Thyroid gland (tissue), 4 donors: ENCODE measurements at regions not wholly inside any gene's neighbourhood (a gene's known extent, or its start where the extent isn't known, plus 50 kb on each side); places are given as distances from the start of the nearest gene placed in this dataset.

ENCODE experiments used
- DNase-seq, 2 donors: peaks; one replicate each; pipeline ENCODE4 v3.0.0-alpha.2; 2019
- H3K27ac ChIP-seq, 3 donors: fragments of 200-600 bp; sonication (generic); 1 replicate in 2 of 3; 2 replicates in 1 of 3; pipeline ENCODE4 v1.5.1; 2016 to 2019; ENCODE audit warnings: mild to moderate bottlenecking in 1 of 3, moderate library complexity in 1 of 3
- H3K27me3 ChIP-seq: fragments of 200-600 bp; sonication (generic); one replicate; pipeline ENCODE4 v1.5.1; 2019
- H3K36me3 ChIP-seq, 2 donors: fragments of 200-600 bp; sonication (generic); one replicate each; pipeline ENCODE4 v1.5.1; 2016 to 2019
- H3K4me1 ChIP-seq, 2 donors: fragments of 200-600 bp; sonication (generic); one replicate each; pipeline ENCODE4 v1.5.1; 2017 to 2019
- H3K4me3 ChIP-seq, 3 donors: fragments of 200-600 bp; sonication (generic); replicated peaks in 1 of 3; 1 replicate in 2 of 3; 2 replicates in 1 of 3; pipeline ENCODE4 v1.5.1; 2016; ENCODE audit warnings: mild to moderate bottlenecking in 1 of 3
- H3K9me3 ChIP-seq: fragments of 200-600 bp; sonication (generic); one replicate; pipeline ENCODE4 v1.5.1; 2017
- POLR2A ChIP-seq, 2 donors: fragments of 450-650 bp; IDR thresholded peaks; one replicate each; pipeline ENCODE4 v1.6.1; 2017; ENCODE audit warnings: antibody characterized with exemption in 2 of 2, mild to moderate bottlenecking in 2 of 2, moderate library complexity in 1 of 2
- WGBS, 2 donors: methylation state at CpG; one replicate each; pipeline ENCODE4 v1.1.5; 2017; 5-methylcytosine and 5-hydroxymethylcytosine counted together
- intact Hi-C: fragments of 100-400 bp; cut with DNase I; formaldehyde crosslinking; loops from one replicate; pipeline ENCODE4 v1.15.1; 2023
- TF ChIP-seq, protein P1 (sequence below), 6 experiments: fragments of 200-600 bp in 3 of 6; fragments of 450-650 bp in 3 of 6; sonication (generic) in 3 of 6; IDR thresholded peaks; one replicate each; pipeline ENCODE4 v1.5.1; 2016 to 2019; ENCODE audit warnings: antibody characterized with exemption in 6 of 6, mild to moderate bottlenecking in 2 of 6, inconsistent platforms in 1 of 6, moderate library complexity in 1 of 6

DNA sequence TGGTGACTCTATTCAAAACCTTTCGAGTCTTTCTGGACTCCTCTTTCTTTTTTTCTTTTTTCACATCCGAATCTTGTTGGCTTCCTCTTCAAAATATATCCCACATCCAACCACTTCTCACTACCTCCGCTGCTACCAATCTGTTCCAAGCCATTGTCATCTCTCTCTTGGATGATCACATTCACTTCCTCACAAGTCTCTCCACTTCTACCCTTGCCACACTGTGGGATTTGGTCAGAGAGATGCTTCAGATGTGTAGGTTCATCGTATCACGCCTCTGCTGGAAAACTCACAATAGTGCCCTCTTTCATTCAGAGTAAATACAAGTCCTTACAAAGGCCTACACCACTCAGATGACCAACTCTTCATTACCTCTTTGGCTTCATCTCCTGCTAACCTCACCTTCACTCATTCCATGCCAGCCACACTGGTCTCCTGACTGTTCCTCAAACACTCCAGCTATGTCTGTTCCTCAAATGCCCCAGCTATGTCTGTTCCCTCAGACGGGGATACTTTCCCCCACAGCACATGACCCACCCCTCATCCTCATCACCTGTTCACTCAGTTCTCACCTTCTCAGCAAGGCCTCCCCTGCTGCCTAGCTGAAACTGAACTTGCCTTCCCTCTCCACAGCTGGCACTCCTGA lies 67.2 kb upstream of the PELI1 start:
- 89 to 90% methylated on average over 6 of the region's 6 CpGs for WGBS, 2 donors
- Histone ChIP-seq H3K4me1 (peaks cover 0 to 24% of the 10 kb centered on the region in 2 donors), H3K36me3 (no peaks in the 10 kb centered on the region), H3K27me3 (no peaks in the 10 kb centered on the region), H3K4me3 (no peak overlapping the region), H3K27ac (no peak overlapping the region), H3K9me3 (no peaks in the 10 kb centered on the region)
- no peak for TF ChIP-seq POLR2A (IDR thresholded peaks at IDR 0.05)
- TF ChIP-seq, protein P1, sequence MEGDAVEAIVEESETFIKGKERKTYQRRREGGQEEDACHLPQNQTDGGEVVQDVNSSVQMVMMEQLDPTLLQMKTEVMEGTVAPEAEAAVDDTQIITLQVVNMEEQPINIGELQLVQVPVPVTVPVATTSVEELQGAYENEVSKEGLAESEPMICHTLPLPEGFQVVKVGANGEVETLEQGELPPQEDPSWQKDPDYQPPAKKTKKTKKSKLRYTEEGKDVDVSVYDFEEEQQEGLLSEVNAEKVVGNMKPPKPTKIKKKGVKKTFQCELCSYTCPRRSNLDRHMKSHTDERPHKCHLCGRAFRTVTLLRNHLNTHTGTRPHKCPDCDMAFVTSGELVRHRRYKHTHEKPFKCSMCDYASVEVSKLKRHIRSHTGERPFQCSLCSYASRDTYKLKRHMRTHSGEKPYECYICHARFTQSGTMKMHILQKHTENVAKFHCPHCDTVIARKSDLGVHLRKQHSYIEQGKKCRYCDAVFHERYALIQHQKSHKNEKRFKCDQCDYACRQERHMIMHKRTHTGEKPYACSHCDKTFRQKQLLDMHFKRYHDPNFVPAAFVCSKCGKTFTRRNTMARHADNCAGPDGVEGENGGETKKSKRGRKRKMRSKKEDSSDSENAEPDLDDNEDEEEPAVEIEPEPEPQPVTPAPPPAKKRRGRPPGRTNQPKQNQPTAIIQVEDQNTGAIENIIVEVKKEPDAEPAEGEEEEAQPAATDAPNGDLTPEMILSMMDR (IDR thresholded peaks at IDR 0.05), result no peak
- DNase-seq, result no peak
- intact Hi-C loops, result no loop called here

DNA sequence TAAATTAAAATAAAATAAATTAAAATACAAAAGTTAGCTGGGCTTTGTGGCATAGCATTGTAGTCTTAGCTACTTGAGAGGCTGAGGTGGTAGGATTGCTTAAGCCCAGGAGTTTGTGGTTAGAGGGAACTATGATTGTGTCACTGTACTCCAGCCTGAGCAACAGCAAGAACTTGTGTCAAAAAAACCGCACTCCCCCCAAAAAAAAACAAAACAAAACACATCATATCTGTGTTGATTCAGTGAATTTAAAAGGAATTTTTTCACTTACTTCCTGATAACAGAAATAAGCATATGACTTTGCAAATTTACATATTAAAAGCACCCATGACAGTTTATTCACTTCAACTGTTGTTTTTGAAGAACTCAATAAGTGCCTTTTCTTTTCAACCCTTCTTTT lies 68.1 kb upstream of the PELI1 start:
- H3K27ac ChIP-seq, result no peak overlapping the region
- no peak for TF ChIP-seq POLR2A (IDR thresholded peaks at IDR 0.05)
- 59 to 60% methylated on average over 1 of the region's 1 CpG for WGBS, 2 donors
- no peaks in the 10 kb centered on the region for H3K36me3 ChIP-seq
- peaks cover 0 to 24% of the 10 kb centered on the region in 2 donors for H3K4me1 ChIP-seq
- intact Hi-C loops, result no loop called here
- no peaks in the 10 kb centered on the region for H3K9me3 ChIP-seq
- no peak for DNase-seq
- H3K4me3 ChIP-seq, result no peak overlapping the region
- H3K27me3 ChIP-seq, result no peaks in the 10 kb centered on the region

DNA sequence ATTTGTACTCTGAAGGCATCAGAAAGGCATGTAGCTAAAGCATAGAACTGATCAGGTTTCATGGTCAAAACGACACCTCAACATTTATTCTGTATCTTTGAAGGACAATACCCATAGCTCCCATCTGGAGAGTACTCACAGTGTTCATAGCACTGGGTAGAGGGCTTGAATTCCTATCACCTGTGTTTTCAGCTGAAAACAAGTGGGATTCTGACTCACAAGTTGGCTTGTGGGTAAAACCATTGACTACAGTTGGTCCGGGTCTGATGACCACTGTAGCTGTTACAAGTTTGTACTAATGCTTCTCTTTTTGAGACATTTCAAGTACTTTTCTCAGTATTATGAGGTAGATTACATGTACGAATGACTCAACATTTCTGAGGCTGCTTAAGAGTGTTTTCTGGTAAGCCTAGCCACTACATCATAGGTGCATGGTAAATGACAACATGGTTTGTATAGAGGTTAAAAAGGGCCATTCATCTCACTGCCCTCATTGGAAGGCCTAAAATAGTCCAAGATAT lies 68.6 kb upstream of the PELI1 start:
- Histone ChIP-seq H3K27me3 (no peaks in the 10 kb centered on the region), H3K4me1 (peaks cover 0 to 24% of the 10 kb centered on the region in 2 donors), H3K9me3 (no peaks in the 10 kb centered on the region), H3K36me3 (no peaks in the 10 kb centered on the region), H3K4me3 (no peak overlapping the region), H3K27ac (no peak overlapping the region)
- 65% methylated on average over 3 of the region's 3 CpGs for WGBS, 2 donors
- no peak for TF ChIP-seq POLR2A (IDR thresholded peaks at IDR 0.05)
- TF ChIP-seq, protein P1 (IDR thresholded peaks at IDR 0.05), result no peak
- no peak for DNase-seq
- intact Hi-C loops, result no loop called here

DNA sequence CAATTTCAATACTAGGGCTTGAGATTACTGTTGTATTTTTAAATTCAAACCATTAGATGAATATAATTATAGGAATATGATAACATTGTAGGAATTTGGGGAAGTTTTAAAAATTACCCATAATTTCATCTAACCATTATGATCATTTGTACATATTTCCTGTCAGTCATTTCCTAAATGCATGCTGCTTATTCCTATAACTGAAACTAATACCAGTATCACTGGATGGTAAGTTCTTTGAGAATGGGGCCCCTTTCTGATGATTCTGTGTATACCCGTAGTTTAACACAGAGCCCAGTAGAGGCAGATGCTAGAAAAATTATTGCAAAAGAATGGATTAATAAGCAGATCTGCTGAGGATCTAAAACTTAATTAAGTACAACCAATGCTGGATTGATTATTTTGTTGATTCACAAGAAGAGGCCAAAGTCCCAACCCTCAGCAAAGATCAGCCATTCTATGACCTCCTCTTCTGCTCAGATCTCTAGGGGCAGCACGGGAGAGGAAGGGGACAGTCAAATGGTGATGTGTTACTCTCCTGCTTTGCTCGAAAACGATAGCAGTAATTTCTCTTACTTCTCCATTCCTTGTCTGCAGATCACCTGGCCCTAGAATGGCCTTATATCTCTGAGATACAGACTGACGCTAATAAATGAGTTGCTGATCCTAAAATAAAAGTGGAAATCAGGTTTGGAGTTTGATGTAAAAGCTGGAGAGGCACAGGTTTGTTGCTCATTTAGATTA lies 69.5 kb upstream of the PELI1 start:
- Histone ChIP-seq H3K36me3 (no peaks in the 10 kb centered on the region), H3K4me3 (no peak overlapping the region), H3K27ac (peak overlapping the region in 1 of 3 donors; percentile 18), H3K9me3 (no peaks in the 10 kb centered on the region), H3K4me1 (peaks cover 0 to 24% of the 10 kb centered on the region in 2 donors), H3K27me3 (no peaks in the 10 kb centered on the region)
- WGBS, 2 donors, result 71 to 84% methylated on average over 5 of the region's 5 CpGs
- no peak for TF ChIP-seq POLR2A (IDR thresholded peaks at IDR 0.05)
- TF ChIP-seq, protein P1 (IDR thresholded peaks at IDR 0.05), result no peak
- no peak for DNase-seq
- intact Hi-C loops, result no loop called here

DNA sequence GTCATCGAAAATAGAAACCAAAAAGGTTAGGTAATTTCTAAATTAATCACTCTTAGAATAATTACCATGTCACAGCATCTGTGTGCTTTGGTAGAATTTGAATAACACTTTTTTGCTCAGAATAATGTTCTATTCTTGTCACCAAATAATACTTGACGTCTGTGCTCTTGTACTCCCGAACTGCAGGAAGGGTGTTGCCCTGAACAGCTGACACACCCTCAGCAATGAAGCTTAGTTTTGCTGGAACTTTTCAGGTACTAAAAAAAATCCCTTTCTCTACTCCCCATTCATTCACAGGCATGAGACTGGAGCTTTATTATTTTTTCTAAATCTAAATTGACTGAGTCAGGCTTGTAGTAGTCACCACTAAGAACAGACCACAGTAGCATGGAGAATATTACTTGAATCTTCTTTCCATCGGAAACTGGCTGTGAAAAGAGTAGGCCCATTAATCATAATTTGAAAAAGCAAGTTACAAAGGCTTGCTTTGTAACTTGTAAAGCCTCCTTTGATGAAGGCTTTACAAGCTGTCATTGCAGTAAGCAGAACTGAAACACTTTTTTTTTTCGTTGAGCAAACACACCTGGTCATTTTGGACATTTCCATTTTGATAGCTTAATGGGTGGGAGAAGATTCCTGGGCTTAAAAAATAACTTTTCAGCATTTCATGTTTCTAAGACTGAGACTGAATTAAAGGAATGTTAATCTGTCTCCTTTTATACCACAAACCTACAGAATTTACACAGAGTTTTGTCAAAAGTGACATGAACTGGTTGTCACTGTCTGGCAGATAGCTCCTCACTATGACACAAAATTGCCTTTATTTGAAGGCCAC lies 70.3 kb upstream of the PELI1 start:
- no peak for TF ChIP-seq POLR2A (IDR thresholded peaks at IDR 0.05)
- TF ChIP-seq, protein P1 (IDR thresholded peaks at IDR 0.05), result no peak
- whole genome bisulfite sequencing, 2 donors, result 58 to 65% methylated on average over 5 of the region's 5 CpGs
- no peaks in the 10 kb centered on the region for H3K9me3 ChIP-seq
- peaks cover 0 to 24% of the 10 kb centered on the region in 2 donors for H3K4me1 ChIP-seq
- peak overlapping the region in 2 of 3 donors; percentile 27 to 60 for H3K27ac ChIP-seq
- H3K27me3 ChIP-seq, result no peaks in the 10 kb centered on the region
- DNase-seq, result no peak
- intact Hi-C loops, result no loop called here
- no peaks in the 10 kb centered on the region for H3K36me3 ChIP-seq
- no peak overlapping the region for H3K4me3 ChIP-seq
